Activated naive CD8-positive, alpha-beta T cell treated with anti-CD3 and anti-CD28 coated beads, Interleukin-2, amount 10 ng/mL, durations not matched to agents 7 days and 5 days (primary cell): ENCODE measurements at regions not wholly inside any gene's neighbourhood (a gene's known extent, or its start where the extent isn't known, plus 50 kb on each side); places are given as distances from the start of the nearest gene placed in this dataset.

Experiments used
- ATAC-seq: fragments of 150-1000 bp; cut with Tn5 transposase; one replicate; pipeline ENCODE4 v1.10.0; 2021; ENCODE audit warnings: low read depth, moderate library complexity
- POLR2A ChIA-PET: fragments of 350-600 bp; sonication (Branson Sonifier 250); formaldehyde crosslinking; loops from one replicate; lab custom pipeline; 2021; ENCODE audit warnings: antibody characterized with exemption; lab: Charles Lee
- DNase-seq: peaks from one replicate; pipeline ENCODE4 v3.0.0; 2021
- H3K27ac Mint-ChIP-seq: one replicate; pipeline ENCODE4 v1.8.0; 2022; ENCODE audit warnings: mild to moderate bottlenecking, mixed read lengths
- H3K27me3 Mint-ChIP-seq: one replicate; pipeline ENCODE4 v1.8.0; 2022; ENCODE audit warnings: mild to moderate bottlenecking, moderate library complexity, mixed read lengths
- H3K36me3 Mint-ChIP-seq: one replicate; pipeline ENCODE4 v1.8.0; 2021; ENCODE audit warnings: mild to moderate bottlenecking, mixed read lengths
- H3K4me1 Mint-ChIP-seq: one replicate; pipeline ENCODE4 v1.8.0; 2021; ENCODE audit warnings: mixed read lengths
- H3K4me3 Mint-ChIP-seq: one replicate; pipeline ENCODE4 v1.8.0; 2022; ENCODE audit warnings: mild to moderate bottlenecking, moderate library complexity, mixed read lengths
- H3K9me3 Mint-ChIP-seq: one replicate; pipeline ENCODE4 v1.8.0; 2021; ENCODE audit warnings: mixed read lengths

GRCh38 chr5:20554001-20554400 lies 566.0 kb upstream of the CDH18 start:
- no peak for ATAC-seq
- POLR2A ChIA-PET, result no interaction called here
- DNase-seq, result no peak
- H3K4me1 Mint-ChIP-seq, result no peaks in the 10 kb centered on the region
- H3K36me3 Mint-ChIP-seq, result no peaks in the 10 kb centered on the region
- H3K27me3 Mint-ChIP-seq, result no peaks in the 10 kb centered on the region
- H3K27ac Mint-ChIP-seq, result no peak overlapping the region
- H3K4me3 Mint-ChIP-seq, result no peak overlapping the region
- H3K9me3 Mint-ChIP-seq, result peaks cover 6% of the 10 kb centered on the region

GRCh38 chr5:20537911-20538703 lies 550.1 kb upstream of the CDH18 start:
- DNase-seq (no peak), ATAC-seq (no peak)
- Mint-ChIP-seq H3K9me3 (peaks cover 2% of the 10 kb centered on the region), H3K27ac (no peak overlapping the region), H3K4me3 (no peak overlapping the region), H3K27me3 (no peaks in the 10 kb centered on the region), H3K36me3 (no peaks in the 10 kb centered on the region), H3K4me1 (no peaks in the 10 kb centered on the region)
- POLR2A ChIA-PET, result no interaction called here

- H3K4me3 Mint-ChIP-seq, result no peak overlapping the region
- H3K4me1 Mint-ChIP-seq, result no peaks in the 10 kb centered on the region
- DNase-seq (no peak), ATAC-seq (no peak)
- no peaks in the 10 kb centered on the region for H3K36me3 Mint-ChIP-seq
- no peak overlapping the region for H3K27ac Mint-ChIP-seq
- POLR2A ChIA-PET, result no interaction called here
- H3K27me3 Mint-ChIP-seq, result no peaks in the 10 kb centered on the region
- peaks cover 4% of the 10 kb centered on the region for H3K9me3 Mint-ChIP-seq
These were observed 548.8 kb upstream of the CDH18 start for GRCh38 chr5:20536813-20537212.

- no peak overlapping the region for H3K4me3 Mint-ChIP-seq
- H3K4me1 Mint-ChIP-seq, result no peaks in the 10 kb centered on the region
- H3K9me3 Mint-ChIP-seq, result peaks cover 4% of the 10 kb centered on the region
- no peak overlapping the region for H3K27ac Mint-ChIP-seq
- POLR2A ChIA-PET, result no interaction called here
- no peaks in the 10 kb centered on the region for H3K27me3 Mint-ChIP-seq
- DNase-seq, result no peak
- ATAC-seq, result no peak
- H3K36me3 Mint-ChIP-seq, result no peaks in the 10 kb centered on the region
These were observed 548.3 kb upstream of the CDH18 start for GRCh38 chr5:20536341-20536740.

GRCh38 chr5:20528471-20528870 lies 540.5 kb upstream of the CDH18 start:
- Mint-ChIP-seq H3K4me3 (no peak overlapping the region), H3K36me3 (no peaks in the 10 kb centered on the region), H3K9me3 (peaks cover 11% of the 10 kb centered on the region), H3K27ac (no peak overlapping the region), H3K27me3 (no peaks in the 10 kb centered on the region), H3K4me1 (no peaks in the 10 kb centered on the region)
- POLR2A ChIA-PET, result no interaction called here
- DNase-seq (no peak), ATAC-seq (no peak)

GRCh38 chr5:20524991-20525529 lies 537.1 kb upstream of the CDH18 start:
- ATAC-seq (no peak), DNase-seq (no peak)
- Mint-ChIP-seq H3K27me3 (no peaks in the 10 kb centered on the region), H3K27ac (no peak overlapping the region), H3K4me1 (no peaks in the 10 kb centered on the region), H3K4me3 (no peak overlapping the region), H3K36me3 (no peaks in the 10 kb centered on the region), H3K9me3 (peaks cover 11% of the 10 kb centered on the region)
- POLR2A ChIA-PET, result no interaction called here

GRCh38 chr5:20522905-20523482 lies 535.0 kb upstream of the CDH18 start:
- POLR2A ChIA-PET, result no interaction called here

GRCh38 chr5:20515606-20516005 lies 527.6 kb upstream of the CDH18 start:
- DNase-seq (no peak), ATAC-seq (no peak)
- no peak overlapping the region for H3K4me3 Mint-ChIP-seq
- no peaks in the 10 kb centered on the region for H3K36me3 Mint-ChIP-seq
- no peaks in the 10 kb centered on the region for H3K27me3 Mint-ChIP-seq
- peaks cover 5% of the 10 kb centered on the region for H3K9me3 Mint-ChIP-seq
- H3K4me1 Mint-ChIP-seq, result no peaks in the 10 kb centered on the region
- POLR2A ChIA-PET, result no interaction called here
- no peak overlapping the region for H3K27ac Mint-ChIP-seq

More at GRCh38 chr5:20522905-20523482, 535.0 kb upstream of the CDH18 start:
- Mint-ChIP-seq H3K9me3 (peaks cover 13% of the 10 kb centered on the region), H3K27ac (no peak overlapping the region), H3K4me3 (no peak overlapping the region), H3K36me3 (no peaks in the 10 kb centered on the region), H3K4me1 (no peaks in the 10 kb centered on the region), H3K27me3 (no peaks in the 10 kb centered on the region)
- no peak for DNase-seq
- no peak for ATAC-seq

GRCh38 chr5:20514145-20514544 lies 526.1 kb upstream of the CDH18 start:
- POLR2A ChIA-PET, result no interaction called here
- ATAC-seq (no peak), DNase-seq (no peak)
- no peaks in the 10 kb centered on the region for H3K36me3 Mint-ChIP-seq
- no peaks in the 10 kb centered on the region for H3K27me3 Mint-ChIP-seq
- peaks cover 7% of the 10 kb centered on the region for H3K9me3 Mint-ChIP-seq
- H3K4me1 Mint-ChIP-seq, result no peaks in the 10 kb centered on the region
- no peak overlapping the region for H3K4me3 Mint-ChIP-seq
- H3K27ac Mint-ChIP-seq, result no peak overlapping the region

- no peak overlapping the region for H3K4me3 Mint-ChIP-seq
- H3K4me1 Mint-ChIP-seq, result no peaks in the 10 kb centered on the region
- H3K36me3 Mint-ChIP-seq, result no peaks in the 10 kb centered on the region
- ATAC-seq (no peak), DNase-seq (no peak)
- no peak overlapping the region for H3K27ac Mint-ChIP-seq
- POLR2A ChIA-PET, result no interaction called here
- H3K27me3 Mint-ChIP-seq, result no peaks in the 10 kb centered on the region
- no peaks in the 10 kb centered on the region for H3K9me3 Mint-ChIP-seq
These were observed 512.5 kb upstream of the CDH18 start for GRCh38 chr5:20500546-20500945.

- POLR2A ChIA-PET, result no interaction called here
- H3K4me1 Mint-ChIP-seq, result no peaks in the 10 kb centered on the region
These were observed 510.9 kb upstream of the CDH18 start for GRCh38 chr5:20498926-20499325.

GRCh38 chr5:20498102-20498501 lies 510.1 kb upstream of the CDH18 start:
- Mint-ChIP-seq H3K9me3 (peaks cover 5% of the 10 kb centered on the region), H3K36me3 (no peaks in the 10 kb centered on the region), H3K4me3 (no peak overlapping the region), H3K27ac (no peak overlapping the region), H3K27me3 (no peaks in the 10 kb centered on the region), H3K4me1 (no peaks in the 10 kb centered on the region)
- POLR2A ChIA-PET, result no interaction called here
- no peak for ATAC-seq
- no peak for DNase-seq

More at GRCh38 chr5:20498926-20499325, 510.9 kb upstream of the CDH18 start:
- H3K27ac Mint-ChIP-seq, result no peak overlapping the region
- peaks cover 1% of the 10 kb centered on the region for H3K9me3 Mint-ChIP-seq
- no peaks in the 10 kb centered on the region for H3K27me3 Mint-ChIP-seq
- DNase-seq, result no peak
- no peaks in the 10 kb centered on the region for H3K36me3 Mint-ChIP-seq
- H3K4me3 Mint-ChIP-seq, result no peak overlapping the region
- ATAC-seq, result no peak

- Mint-ChIP-seq H3K27ac (no peak overlapping the region), H3K4me3 (no peak overlapping the region), H3K36me3 (no peaks in the 10 kb centered on the region), H3K4me1 (no peaks in the 10 kb centered on the region), H3K9me3 (peaks cover 5% of the 10 kb centered on the region), H3K27me3 (no peaks in the 10 kb centered on the region)
- no peak for ATAC-seq
- DNase-seq, result no peak
- POLR2A ChIA-PET, result no interaction called here
These were observed 509.4 kb upstream of the CDH18 start for GRCh38 chr5:20497356-20497755.

- Mint-ChIP-seq H3K4me1 (no peaks in the 10 kb centered on the region), H3K27me3 (no peaks in the 10 kb centered on the region), H3K27ac (no peak overlapping the region), H3K4me3 (no peak overlapping the region), H3K9me3 (peaks cover 5% of the 10 kb centered on the region), H3K36me3 (no peaks in the 10 kb centered on the region)
- no peak for ATAC-seq
- DNase-seq, result no peak
- POLR2A ChIA-PET, result no interaction called here
These were observed 506.7 kb upstream of the CDH18 start for GRCh38 chr5:20494706-20495105.
